OCI-LY3 (cell line): ENCODE measurements at regions not wholly inside any gene's neighbourhood (a gene's known extent, or its start where the extent isn't known, plus 50 kb on each side); places are given as distances from the start of the nearest gene placed in this dataset.

ENCODE experiments used
- H2AFZ ChIP-seq: fragments of 200-600, 300-600 bp; shearing (Covaris generic); 2 replicates; pipeline ENCODE4 v1.6.0; 2014; ENCODE audit warnings: antibody characterized with exemption, low read depth, low read length
- H3K27ac ChIP-seq: fragments of 200-600, 300-600 bp; sonication (generic); 2 replicates; pipeline ENCODE4 v1.5.1; 2014; ENCODE audit warnings: mild to moderate bottlenecking, low read length, moderate library complexity, mixed read lengths
- H3K27me3 ChIP-seq: fragments of 200-600, 300-600 bp; sonication (generic); 2 replicates; pipeline ENCODE4 v1.6.1; 2014; ENCODE audit warnings: low read depth, low read length, mixed read lengths
- H3K36me3 ChIP-seq: fragments of 200-600, 300-600 bp; sonication (generic); replicated peaks from 2 replicates; pipeline ENCODE3; 2014; ENCODE audit warnings: low read depth, low read length, mixed read lengths
- H3K4me1 ChIP-seq: fragments of 300-600, 200-600 bp; sonication (generic); 2 replicates; pipeline ENCODE4 v1.6.1; 2014; ENCODE audit warnings: low read length, mixed read lengths
- H3K4me2 ChIP-seq: fragments of 200-600, 300-600 bp; sonication (generic); 2 replicates; pipeline ENCODE4 v1.6.1; 2014; ENCODE audit warnings: low read length, mixed read lengths
- H3K4me3 ChIP-seq: fragments of 300-600, 200-600 bp; sonication (generic); 2 replicates; pipeline ENCODE4 v1.5.1; 2014; ENCODE audit warnings: antibody characterized with exemption, mild to moderate bottlenecking, low read length, moderate library complexity
- H3K79me2 ChIP-seq: fragments of 300-600, 200-600 bp; shearing (Covaris generic); 2 replicates; pipeline ENCODE4 v1.6.1; 2014; ENCODE audit warnings: mild to moderate bottlenecking, low read length, mixed read lengths
- H3K9ac ChIP-seq: fragments of 300-600, 200-600 bp; shearing (Covaris generic); 2 replicates; pipeline ENCODE4 v1.6.0; 2014; ENCODE audit warnings: mild to moderate bottlenecking, low read length, moderate library complexity
- H3K9me3 ChIP-seq: fragments of 200-600, 300-600 bp; shearing (Covaris generic); 2 replicates; pipeline ENCODE4 v1.6.1; 2014; ENCODE audit warnings: low read length, mixed read lengths; ENCODE audit not compliant: insufficient read depth
- H4K20me1 ChIP-seq: fragments of 200-600, 300-600 bp; sonication (generic); 2 replicates; pipeline ENCODE4 v1.6.1; 2016; ENCODE audit warnings: low read length, mixed read lengths; ENCODE audit not compliant: insufficient read depth
- CTCF ChIP-seq: fragments of 200-600, 300-600 bp; sonication (generic); IDR thresholded peaks from 2 replicates; pipeline ENCODE4 v1.5.1; 2014; ENCODE audit warnings: antibody characterized with exemption, low read length, low read depth
- EZH2phosphoT487 ChIP-seq: fragments of 200-600 bp; shearing (Covaris generic); IDR thresholded peaks from 2 replicates; pipeline ENCODE4 v1.6.1; 2018; ENCODE audit warnings: antibody characterized with exemption, mixed run types, low read depth

DNA sequence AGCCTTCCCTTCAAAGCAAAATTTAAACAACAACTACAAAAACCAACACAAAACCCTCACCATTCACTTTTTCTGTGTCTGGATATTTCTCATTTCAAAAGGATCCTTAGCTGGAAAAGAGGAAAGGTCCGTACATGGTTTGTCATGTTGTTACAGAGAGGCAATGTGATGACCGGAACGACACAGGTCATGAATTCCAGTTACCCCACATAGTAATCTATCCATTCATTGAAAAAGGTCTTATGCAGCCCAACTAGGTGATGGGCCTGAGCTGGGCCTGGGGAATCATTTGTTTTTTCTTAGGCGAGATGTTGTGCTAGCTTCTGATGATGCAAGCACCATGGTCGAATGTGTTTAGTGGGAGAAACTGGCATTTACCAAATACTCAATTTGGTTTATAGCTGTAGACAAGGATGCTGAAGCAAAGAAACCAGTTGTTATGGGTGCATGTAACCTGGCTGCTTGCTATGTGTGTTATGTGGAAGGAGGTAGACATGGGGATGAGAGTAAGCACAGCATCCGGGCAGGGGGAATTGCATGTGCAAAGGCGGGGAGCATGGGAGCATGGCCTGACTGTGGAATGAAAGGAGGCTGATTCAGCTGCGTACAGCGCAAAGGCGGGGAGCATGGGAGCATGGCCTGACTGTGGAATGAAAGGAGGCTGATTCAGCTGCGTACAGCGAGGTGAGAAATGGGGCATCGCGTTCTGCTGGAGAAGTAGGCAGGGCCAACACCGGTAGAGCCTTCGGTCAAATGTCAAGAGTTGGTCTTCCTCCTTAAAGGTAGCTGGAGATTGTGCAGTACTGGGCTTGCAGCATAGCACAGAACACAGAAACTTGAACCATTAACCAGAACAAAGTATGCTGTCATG lies 269.7 kb upstream of the MAF start:
- Histone ChIP-seq H3K79me2 (no peaks in the 10 kb centered on the region), H3K4me2 (no peak overlapping the region), H3K9ac (no peak overlapping the region), H3K27me3 (no peaks in the 10 kb centered on the region), H3K36me3 (no peaks in the 10 kb centered on the region), H4K20me1 (no peaks in the 10 kb centered on the region), H3K4me3 (no peak overlapping the region), H3K27ac (no peak overlapping the region), H3K9me3 (no peaks in the 10 kb centered on the region), H3K4me1 (peaks cover 19% of the 10 kb centered on the region), H2AFZ (no peak overlapping the region)
- TF ChIP-seq EZH2phosphoT487 (no peak), CTCF (no peak)

DNA sequence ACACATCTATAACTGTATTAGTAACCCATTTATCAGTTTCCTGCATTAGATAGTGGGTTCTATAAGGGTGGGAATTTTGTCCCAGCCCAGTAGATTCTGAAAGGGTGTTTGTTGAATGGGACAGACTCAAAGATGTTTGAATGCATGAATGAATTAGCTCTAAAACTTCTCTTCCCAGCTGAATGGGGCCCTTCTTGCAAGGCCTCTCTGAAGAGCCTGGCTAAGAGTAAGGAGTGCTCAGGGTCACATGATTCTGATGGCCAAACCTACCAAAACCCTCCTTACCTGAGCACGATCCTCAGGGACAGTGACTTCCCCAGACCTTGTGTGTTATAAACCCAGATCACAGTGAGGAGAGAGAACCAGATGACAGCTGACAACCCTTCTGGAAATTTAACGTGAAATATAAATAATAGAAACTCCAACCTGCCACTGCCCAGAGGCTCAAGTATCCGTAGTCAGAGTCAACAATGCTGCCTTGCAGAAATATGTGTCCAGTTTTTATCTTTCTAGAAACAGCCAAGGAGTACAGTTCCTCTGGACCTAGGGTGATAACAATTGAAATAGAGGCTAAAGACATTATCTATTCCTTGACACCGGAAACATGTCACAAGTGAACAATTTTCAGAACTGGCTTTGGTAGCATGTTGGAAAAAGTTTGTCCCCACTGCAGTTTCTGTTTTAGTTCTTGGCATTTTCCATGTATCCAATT lies 268.9 kb upstream of the MAF start:
- Histone ChIP-seq H3K4me1 (peaks cover 11% of the 10 kb centered on the region), H3K9me3 (no peaks in the 10 kb centered on the region), H2AFZ (no peak overlapping the region), H3K4me3 (no peak overlapping the region), H3K9ac (no peak overlapping the region), H3K4me2 (no peak overlapping the region), H3K36me3 (no peaks in the 10 kb centered on the region), H3K79me2 (no peaks in the 10 kb centered on the region), H4K20me1 (no peaks in the 10 kb centered on the region), H3K27ac (no peak overlapping the region), H3K27me3 (no peaks in the 10 kb centered on the region)
- TF ChIP-seq EZH2phosphoT487 = no peak
- no peak for TF ChIP-seq CTCF

GRCh38 chr16:79868841-79869240 lies 268.3 kb upstream of the MAF start:
- TF ChIP-seq CTCF (no peak), EZH2phosphoT487 (no peak)
- Histone ChIP-seq H3K4me1 (peaks cover 5% of the 10 kb centered on the region), H3K4me3 (no peak overlapping the region), H4K20me1 (no peaks in the 10 kb centered on the region), H3K36me3 (no peaks in the 10 kb centered on the region), H3K4me2 (no peak overlapping the region), H2AFZ (no peak overlapping the region), H3K9me3 (no peaks in the 10 kb centered on the region), H3K79me2 (no peaks in the 10 kb centered on the region), H3K9ac (no peak overlapping the region), H3K27ac (no peak overlapping the region), H3K27me3 (no peaks in the 10 kb centered on the region)

DNA sequence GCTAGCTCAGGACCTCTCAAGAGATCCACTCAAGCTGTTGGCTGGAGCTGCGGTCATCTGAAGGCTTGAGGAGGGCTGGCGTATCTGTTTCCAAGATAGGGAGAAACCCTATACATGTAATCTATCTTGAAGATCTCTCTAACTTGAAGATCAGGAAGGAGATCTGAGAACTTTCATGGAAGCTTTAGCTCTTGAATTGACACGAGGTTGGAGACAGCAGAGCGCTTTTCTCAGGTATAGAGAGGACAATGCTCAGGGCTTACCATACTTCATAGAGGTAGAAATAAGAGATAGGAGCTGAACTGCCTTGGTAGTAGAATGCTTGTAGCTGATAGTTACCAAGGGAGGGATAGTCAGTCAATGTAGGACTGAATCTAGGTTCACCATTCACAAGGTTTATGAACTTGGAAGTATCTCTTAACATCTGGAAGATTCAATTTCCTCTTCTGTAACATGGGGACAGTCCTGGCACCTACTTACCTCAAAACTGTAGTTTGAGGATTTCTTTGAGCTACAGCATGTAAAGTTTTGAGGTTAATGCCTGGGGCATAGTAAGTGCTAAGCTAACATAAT lies 267.0 kb upstream of the MAF start:
- TF ChIP-seq EZH2phosphoT487 = no peak
- no peak for TF ChIP-seq CTCF
- Histone ChIP-seq H3K36me3 (no peaks in the 10 kb centered on the region), H3K27me3 (no peaks in the 10 kb centered on the region), H4K20me1 (no peaks in the 10 kb centered on the region), H3K9me3 (no peaks in the 10 kb centered on the region), H2AFZ (no peak overlapping the region), H3K79me2 (no peaks in the 10 kb centered on the region), H3K9ac (no peak overlapping the region), H3K4me1 (peaks cover 6% of the 10 kb centered on the region; the same call in 1 of the 2 replicates), H3K4me2 (no peak overlapping the region), H3K27ac (no peak overlapping the region), H3K4me3 (no peak overlapping the region)
